Calu3 (cell line): ENCODE measurements at regions not wholly inside any gene's neighbourhood (a gene's known extent, or its start where the extent isn't known, plus 50 kb on each side); places are given as distances from the start of the nearest gene placed in this dataset.
"Not testable (repeated sequence)": the region's sequence is repeated elsewhere in the genome, so short reads cannot be mapped to it uniquely, and the experiment has no call there.

Source experiments
- BruUV-seq: library from RNA; stranded (reverse); fragments of 400-500 nt; replicated peaks from 2 replicates; lab custom pipeline; 2021; lab: Mats Ljungman, UMichigan
- CTCF ChIA-PET: fragments of 300-600 bp; sonication (Branson Sonifier 250); formaldehyde crosslinking; loops from one replicate; lab custom pipeline; 2022; ENCODE audit warnings: antibody characterized with exemption; lab: Charles Lee
- DNase-seq: peaks from one replicate; pipeline ENCODE4 v3.0.0; 2022
- H3K27ac Mint-ChIP-seq: one replicate; pipeline ENCODE4 v1.8.0; 2022; ENCODE audit warnings: mixed read lengths; ENCODE audit not compliant: unreplicated experiment
- H3K27me3 Mint-ChIP-seq: one replicate; pipeline ENCODE4 v1.8.0; 2022; ENCODE audit warnings: mixed read lengths; ENCODE audit not compliant: unreplicated experiment
- H3K36me3 Mint-ChIP-seq: one replicate; pipeline ENCODE4 v1.8.0; 2022; ENCODE audit warnings: mild to moderate bottlenecking, moderate library complexity, mixed read lengths; ENCODE audit not compliant: insufficient read depth, unreplicated experiment
- H3K4me1 Mint-ChIP-seq: one replicate; pipeline ENCODE4 v1.8.0; 2022; ENCODE audit warnings: mild to moderate bottlenecking, low read depth, mixed read lengths; ENCODE audit not compliant: unreplicated experiment
- H3K4me3 Mint-ChIP-seq: one replicate; pipeline ENCODE4 v1.8.0; 2022; ENCODE audit warnings: mild to moderate bottlenecking, low read depth, moderate library complexity, mixed read lengths; ENCODE audit not compliant: unreplicated experiment
- H3K9me3 Mint-ChIP-seq: one replicate; pipeline ENCODE4 v1.8.0; 2022; ENCODE audit warnings: low read depth, mixed read lengths; ENCODE audit not compliant: unreplicated experiment
- CTCF ChIP-seq: fragments of 200-600 bp; IDR thresholded peaks from one replicate; pipeline ENCODE4 v1.8.0; 2022; ENCODE audit warnings: antibody characterized with exemption; ENCODE audit not compliant: unreplicated experiment
- intact Hi-C: fragments of 100-400 bp; cut with micrococcal nuclease; formaldehyde crosslinking; loops from one replicate; pipeline ENCODE4 v1.10.0; 2022; ENCODE audit not compliant: unreplicated experiment

GRCh38 chr6:157732416-157733161, 90.5 kb upstream of the SNX9 start:
- intact Hi-C loops, result no loop called here
- H3K27ac Mint-ChIP-seq, result no peak overlapping the region
- peaks cover 2% of the 10 kb centered on the region for H3K9me3 Mint-ChIP-seq
- H3K36me3 Mint-ChIP-seq, result no peaks in the 10 kb centered on the region
- no TSS peak for BruUV-seq
- no peak for DNase-seq
- no peaks in the 10 kb centered on the region for H3K27me3 Mint-ChIP-seq
- H3K4me1 Mint-ChIP-seq, result peaks cover 10% of the 10 kb centered on the region
- no peak overlapping the region for H3K4me3 Mint-ChIP-seq
- TF ChIP-seq CTCF, result no peak
- CTCF ChIA-PET, result no interaction called here

- intact Hi-C loops, result not testable (repeated sequence)
These were observed 86.5 kb upstream of the SNX9 start for GRCh38 chr6:157736555-157736954.

GRCh38 chr6:157741321-157741947, 81.6 kb upstream of the SNX9 start:
- no TSS peak for BruUV-seq
- Mint-ChIP-seq H3K9me3 (peaks cover 4% of the 10 kb centered on the region), H3K27ac (no peak overlapping the region), H3K36me3 (no peaks in the 10 kb centered on the region), H3K27me3 (no peaks in the 10 kb centered on the region), H3K4me1 (no peaks in the 10 kb centered on the region), H3K4me3 (no peak overlapping the region)
- no peak for DNase-seq
- CTCF ChIA-PET, result interaction anchor here (0.7 to 1.0 kb wide), 2 partner anchors 15 to 359 kb away, joined by 3 to 4 read pairs; no protein-coding TSS in a partner anchor
- no peak for TF ChIP-seq CTCF
- intact Hi-C loops, result no loop called here

More at GRCh38 chr6:157736555-157736954, 86.5 kb upstream of the SNX9 start:
- H3K27ac Mint-ChIP-seq, H3K4me1 Mint-ChIP-seq, H3K4me3 Mint-ChIP-seq, BruUV-seq, DNase-seq, H3K36me3 Mint-ChIP-seq, H3K27me3 Mint-ChIP-seq, H3K9me3 Mint-ChIP-seq: not testable (repeated sequence)
- CTCF ChIA-PET, result interaction anchor here (1.0 kb wide), 1 partner anchor 9 kb away, joined by 3 read pairs; no protein-coding TSS in a partner anchor

GRCh38 chr6:157741948-157742556, 81.0 kb upstream of the SNX9 start:
- no TSS peak for BruUV-seq
- CTCF ChIA-PET, result interaction anchor here (0.7 to 1.0 kb wide), 2 partner anchors 14 to 360 kb away, joined by 3 to 4 read pairs; no protein-coding TSS in a partner anchor
- intact Hi-C loops, result no loop called here

More at GRCh38 chr6:157741948-157742556, 81.0 kb upstream of the SNX9 start:
- no peaks in the 10 kb centered on the region for H3K4me1 Mint-ChIP-seq
- DNase-seq, result no peak
- no peak overlapping the region for H3K4me3 Mint-ChIP-seq
- H3K27me3 Mint-ChIP-seq, result no peaks in the 10 kb centered on the region
- TF ChIP-seq CTCF, result no peak
- H3K9me3 Mint-ChIP-seq, result peaks cover 4% of the 10 kb centered on the region
- H3K36me3 Mint-ChIP-seq, result no peaks in the 10 kb centered on the region
- no peak overlapping the region for H3K27ac Mint-ChIP-seq
